HCT116 (cell line): ENCODE measurements at regions not wholly inside any gene's neighbourhood (a gene's known extent, or its start where the extent isn't known, plus 50 kb on each side); places are given as distances from the start of the nearest gene placed in this dataset.

Source experiments
- ATAC-seq: fragments of 200-7000 bp; cut with Tn5 transposase; 2 replicates; pipeline ENCODE4 v1.9.1; 2020; ENCODE audit warnings: mild to moderate bottlenecking, moderate library complexity
- BruUV-seq: library from RNA; stranded (reverse); fragments of 400-500 nt; replicated peaks from 2 replicates; lab custom pipeline; 2021; lab: Mats Ljungman, UMichigan
- CTCF ChIA-PET: fragments of 300-600 bp; sonication (Branson Sonifier 250); formaldehyde crosslinking; loops from one replicate; lab custom pipeline; 2021; ENCODE audit warnings: antibody characterized with exemption; lab: Charles Lee
- POLR2A ChIA-PET: fragments of 300-600, 350-600 bp; sonication (Branson Sonifier 250); formaldehyde crosslinking; loops from one replicate; lab custom pipeline; 2021; ENCODE audit warnings: antibody characterized with exemption; lab: Charles Lee
- RAD21 ChIA-PET, 2 experiments: fragments of 300-600 bp; sonication (Branson Sonifier 250); formaldehyde crosslinking; loops; one replicate each; lab custom pipeline; 2023; ENCODE audit warnings: low total read pairs in 2 of 2; ENCODE audit not compliant: uncharacterized antibody in 2 of 2, unreplicated experiment in 2 of 2, low non-redundant PET in 1 of 2; lab: Charles Lee
- DNase-seq: peaks from one replicate; pipeline ENCODE4 v3.0.0-alpha.2; 2010; ENCODE audit warnings: low read depth, low spot score
- H2AFZ ChIP-seq: fragments of 200-600 bp; shearing (Covaris generic), sonication (generic); 2 replicates; pipeline ENCODE4 v1.6.1; 2017; ENCODE audit warnings: low read depth, mixed run types, mixed read lengths, antibody characterized with exemption, low read length; ENCODE audit not compliant: poor library complexity, severe bottlenecking
- H3K27ac ChIP-seq: 2 replicates; pipeline ENCODE4 v1.5.1; 2012; ENCODE audit warnings: low read depth, low read length
- H3K27me3 ChIP-seq: fragments of 200-600 bp; sonication (generic); 2 replicates; pipeline ENCODE4 v1.6.1; 2016; ENCODE audit warnings: mixed run types, low read length, mixed read lengths; ENCODE audit not compliant: insufficient read depth
- H3K36me3 ChIP-seq, 2 experiments: fragments of 200-500 bp in 1 of 2; fragments of 200-600 bp in 1 of 2; sonication (Bioruptor generic) in 1 of 2; sonication (generic) in 1 of 2; 2 replicates each; pipeline versions ENCODE4 v1.5.1 to v1.6.1; 2014 to 2016; ENCODE audit warnings: low read length in 2 of 2, inconsistent platforms in 1 of 2, mixed read lengths in 1 of 2, mixed run types in 1 of 2; ENCODE audit not compliant: insufficient read depth in 2 of 2, control insufficient read depth in 1 of 2
- H3K4me1 ChIP-seq, 2 experiments: fragments of 200-600 bp in 1 of 2; sonication (generic) in 1 of 2; 2 replicates each; pipeline versions ENCODE4 v1.5.1 to v1.6.1; 2012 to 2017; ENCODE audit warnings: low read length in 2 of 2, inconsistent platforms in 1 of 2, mild to moderate bottlenecking in 1 of 2, mixed read lengths in 1 of 2, mixed run types in 1 of 2, moderate library complexity in 1 of 2; ENCODE audit not compliant: insufficient read depth in 2 of 2, control insufficient read depth in 1 of 2
- H3K4me2 ChIP-seq: fragments of 200-600 bp; sonication (generic); 2 replicates; pipeline ENCODE4 v1.6.1; 2017; ENCODE audit warnings: mixed run types, low read length, mixed read lengths
- H3K4me3 ChIP-seq, 2 experiments: fragments of 200-600 bp in 1 of 2; sonication (generic) in 1 of 2; replicated peaks in 1 of 2; 2 replicates each; pipeline ENCODE4 v1.5.1; 2011 to 2016; ENCODE audit warnings: low read length in 2 of 2, control low read depth in 1 of 2, low read depth in 1 of 2, mild to moderate bottlenecking in 1 of 2, mixed read lengths in 1 of 2, mixed run types in 1 of 2
- H3K79me2 ChIP-seq: fragments of 200-600 bp; sonication (generic); 2 replicates; pipeline ENCODE4 v1.6.1; 2017; ENCODE audit warnings: mild to moderate bottlenecking, mixed run types, low read length, moderate library complexity, mixed read lengths; ENCODE audit not compliant: insufficient read depth
- H3K9ac ChIP-seq: fragments of 200-600 bp; sonication (generic); 2 replicates; pipeline ENCODE4 v1.6.1; 2016; ENCODE audit warnings: low read length, mixed read lengths
- H3K9me2 ChIP-seq: fragments of 200-600 bp; sonication (generic), shearing (Covaris generic); 2 replicates; pipeline ENCODE4 v1.6.1; 2017; ENCODE audit warnings: mixed run types, mild to moderate bottlenecking, moderate library complexity; ENCODE audit not compliant: insufficient read depth
- H3K9me3 ChIP-seq, 2 experiments: fragments of 200-500 bp in 1 of 2; fragments of 200-600 bp in 1 of 2; sonication (Bioruptor generic) in 1 of 2; sonication (generic) in 1 of 2; 2 replicates each; pipeline ENCODE4 v1.6.1; 2014 to 2017; ENCODE audit warnings: low read length in 2 of 2, mixed read lengths in 2 of 2, inconsistent platforms in 1 of 2, low read depth in 1 of 2, mild to moderate bottlenecking in 1 of 2, mixed run types in 1 of 2, moderate library complexity in 1 of 2; ENCODE audit not compliant: control insufficient read depth in 1 of 2, insufficient read depth in 1 of 2
- H4K20me1 ChIP-seq: fragments of 200-600 bp; sonication (generic), shearing (Covaris generic); 2 replicates; pipeline ENCODE4 v1.6.1; 2017; ENCODE audit warnings: mixed run types, mild to moderate bottlenecking, moderate library complexity; ENCODE audit not compliant: insufficient read depth
- CBX3 ChIP-seq: IDR thresholded peaks from 2 replicates; pipeline ENCODE4 v1.6.1; 2012; ENCODE audit warnings: low read depth
- ELF1 ChIP-seq: IDR thresholded peaks from 2 replicates; pipeline ENCODE4 v1.6.1; 2012; ENCODE audit warnings: low read depth, borderline replicate concordance
- EZH2 ChIP-seq: fragments of 200-600 bp; sonication (generic); IDR thresholded peaks from 2 replicates; pipeline ENCODE4 v1.6.1; 2017; ENCODE audit warnings: antibody characterized with exemption, mixed run types
- EZH2phosphoT487 ChIP-seq: fragments of 200-600 bp; IDR thresholded peaks from 2 replicates; pipeline ENCODE4 v1.6.1; 2018; ENCODE audit warnings: antibody characterized with exemption, borderline replicate concordance
- JUND ChIP-seq: IDR thresholded peaks from 2 replicates; pipeline ENCODE4 v1.6.1; 2012
- SP1 ChIP-seq: IDR thresholded peaks from 2 replicates; pipeline ENCODE4 v1.6.1; 2012; ENCODE audit warnings: low read depth
- ZBTB33 ChIP-seq: IDR thresholded peaks from 2 replicates; pipeline ENCODE4 v1.6.1; 2011; ENCODE audit warnings: mild to moderate bottlenecking, low read length, moderate library complexity; ENCODE audit not compliant: insufficient replicate concordance; ENCODE audit errors: extremely low read depth
- ZFX ChIP-seq: fragments of 450-650 bp; IDR thresholded peaks from 2 replicates; pipeline ENCODE4 v1.6.1; 2017
- ZNF274 ChIP-seq: fragments of 200-500 bp; sonication (Bioruptor generic); IDR thresholded peaks from 2 replicates; pipeline ENCODE4 v1.6.1; 2014; ENCODE audit warnings: mild to moderate bottlenecking, low read depth, low read length, inconsistent platforms
- intact Hi-C: fragments of 100-400 bp; cut with micrococcal nuclease; formaldehyde crosslinking; loops from 2 replicates; pipeline ENCODE4 v1.10.0; 2022
- TF ChIP-seq, protein P1 (sequence below), 3 experiments: fragments of 200-600 bp in 1 of 3; sonication (generic) in 1 of 3; IDR thresholded peaks in 2 of 3; conservative IDR thresholded peaks in 1 of 3; 2 replicates each; pipeline ENCODE4 v1.5.1; 2012 to 2017; ENCODE audit warnings: low read depth in 2 of 3, low read length in 2 of 3, antibody characterized with exemption in 1 of 3, borderline replicate concordance in 1 of 3, control low read depth in 1 of 3, mild to moderate bottlenecking in 1 of 3, mixed read lengths in 1 of 3, mixed run types in 1 of 3, moderate library complexity in 1 of 3; ENCODE audit not compliant: insufficient read depth in 1 of 3
- TF ChIP-seq, protein P2 (sequence below): IDR thresholded peaks from 2 replicates; pipeline ENCODE4 v1.6.1; 2012

DNA sequence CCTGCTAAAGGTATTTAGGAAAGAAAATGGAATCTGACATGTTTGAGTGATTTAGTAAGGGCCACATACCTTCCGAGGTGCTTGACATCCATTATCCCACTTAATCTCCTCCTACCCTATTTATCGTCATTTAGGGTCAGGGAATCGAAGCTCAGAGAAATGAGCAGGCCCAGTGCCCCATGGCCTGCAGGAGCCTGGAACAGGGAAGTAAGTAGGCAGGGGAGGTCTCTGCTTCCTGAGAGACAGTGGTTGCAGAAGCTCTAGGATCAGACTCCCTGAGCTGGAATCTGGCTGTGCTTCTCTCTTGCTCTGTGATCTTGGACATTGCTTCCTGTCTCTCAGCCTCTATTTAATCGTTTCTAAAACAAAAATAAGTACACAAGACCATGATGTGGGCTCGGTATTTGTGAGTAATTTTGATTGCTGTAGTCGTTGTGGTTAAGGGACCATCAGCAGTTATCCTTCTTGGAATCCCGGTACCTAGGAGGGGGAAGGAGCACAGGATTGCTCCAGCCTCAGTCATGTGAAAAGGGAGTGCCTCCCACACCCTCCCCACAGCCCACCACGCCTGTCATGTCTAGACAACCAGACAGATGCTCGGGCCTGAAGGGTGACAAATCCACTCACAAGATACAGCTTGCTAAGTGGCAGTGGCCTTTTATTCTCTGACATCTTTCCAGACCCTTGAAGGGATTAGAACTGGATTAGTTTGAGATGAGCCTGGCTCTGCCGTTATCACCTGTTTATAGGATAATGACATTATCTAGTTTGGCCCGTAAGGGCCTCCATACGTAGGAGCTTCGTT is 169.2 kb upstream of the TSHZ3 start:
- H4K20me1 ChIP-seq = no peaks in the 10 kb centered on the region
- CTCF ChIA-PET = no interaction called here
- intact Hi-C loops = no loop called here
- BruUV-seq = no TSS peak
- no peaks in the 10 kb centered on the region for H3K36me3 ChIP-seq
- peaks cover 16 to 25% of the 10 kb centered on the region in 2 experiments; a peak in 3 of 4 replicates for H3K9me3 ChIP-seq
- no peaks in the 10 kb centered on the region for H3K4me1 ChIP-seq
- no peak overlapping the region for H3K27ac ChIP-seq
- no peak overlapping the region for H3K4me3 ChIP-seq
- H3K4me2 ChIP-seq = no peak overlapping the region
- no peak overlapping the region for H3K9ac ChIP-seq
- no peaks in the 10 kb centered on the region for H3K9me2 ChIP-seq
- no peaks in the 10 kb centered on the region for H3K79me2 ChIP-seq
- H3K27me3 ChIP-seq = no peaks in the 10 kb centered on the region
- no peak for TF ChIP-seq EZH2
- TF ChIP-seq ZBTB33 = no peak
- TF ChIP-seq, protein P1, sequence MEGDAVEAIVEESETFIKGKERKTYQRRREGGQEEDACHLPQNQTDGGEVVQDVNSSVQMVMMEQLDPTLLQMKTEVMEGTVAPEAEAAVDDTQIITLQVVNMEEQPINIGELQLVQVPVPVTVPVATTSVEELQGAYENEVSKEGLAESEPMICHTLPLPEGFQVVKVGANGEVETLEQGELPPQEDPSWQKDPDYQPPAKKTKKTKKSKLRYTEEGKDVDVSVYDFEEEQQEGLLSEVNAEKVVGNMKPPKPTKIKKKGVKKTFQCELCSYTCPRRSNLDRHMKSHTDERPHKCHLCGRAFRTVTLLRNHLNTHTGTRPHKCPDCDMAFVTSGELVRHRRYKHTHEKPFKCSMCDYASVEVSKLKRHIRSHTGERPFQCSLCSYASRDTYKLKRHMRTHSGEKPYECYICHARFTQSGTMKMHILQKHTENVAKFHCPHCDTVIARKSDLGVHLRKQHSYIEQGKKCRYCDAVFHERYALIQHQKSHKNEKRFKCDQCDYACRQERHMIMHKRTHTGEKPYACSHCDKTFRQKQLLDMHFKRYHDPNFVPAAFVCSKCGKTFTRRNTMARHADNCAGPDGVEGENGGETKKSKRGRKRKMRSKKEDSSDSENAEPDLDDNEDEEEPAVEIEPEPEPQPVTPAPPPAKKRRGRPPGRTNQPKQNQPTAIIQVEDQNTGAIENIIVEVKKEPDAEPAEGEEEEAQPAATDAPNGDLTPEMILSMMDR (IDR thresholded peaks at IDR 0.05 in 2 of 3, conservative IDR thresholded peaks at IDR 0.05 in 1 of 3; ENCODE audit: borderline replicate concordance in 1 of 3, insufficient read depth in 1 of 3, low read depth in 2 of 3, low read length in 2 of 3) = no peak
- no peak for TF ChIP-seq JUND
- TF ChIP-seq EZH2phosphoT487 = no peak
- TF ChIP-seq ELF1 = no peak
- TF ChIP-seq, protein P2, sequence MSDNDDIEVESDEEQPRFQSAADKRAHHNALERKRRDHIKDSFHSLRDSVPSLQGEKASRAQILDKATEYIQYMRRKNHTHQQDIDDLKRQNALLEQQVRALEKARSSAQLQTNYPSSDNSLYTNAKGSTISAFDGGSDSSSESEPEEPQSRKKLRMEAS = no peak
- TF ChIP-seq CBX3 = no peak
- TF ChIP-seq ZFX = no peak
- no peak for TF ChIP-seq ZNF274
- TF ChIP-seq SP1 = no peak
- POLR2A ChIA-PET = no interaction called here
- DNase-seq (no peak), ATAC-seq (no peak)
- H2AFZ ChIP-seq = no peak overlapping the region
- RAD21 ChIA-PET = no interaction called here
